Fibroblast of lung (primary cell): ENCODE measurements at regions not wholly inside any gene's neighbourhood (a gene's known extent, or its start where the extent isn't known, plus 50 kb on each side); places are given as distances from the start of the nearest gene placed in this dataset.

Experiments used
- DNase-seq, 2 donors: peaks; one replicate each; pipeline versions ENCODE4 v3.0.0 to v3.0.0-alpha.2; 2010; ENCODE audit warnings: low read depth in 2 of 2
- H2AFZ ChIP-seq: 2 replicates; pipeline ENCODE4 v1.5.1; 2012; ENCODE audit warnings: low read length, control low read depth, inconsistent platforms
- H3K27ac ChIP-seq: 2 replicates; pipeline ENCODE4 v1.5.1; 2011; ENCODE audit warnings: low read length, control low read depth; ENCODE audit not compliant: insufficient read depth
- H3K27me3 ChIP-seq: 2 replicates; pipeline ENCODE4 v1.5.1; 2011; ENCODE audit warnings: mild to moderate bottlenecking, low read length; ENCODE audit not compliant: control insufficient read depth, insufficient read depth
- H3K36me3 ChIP-seq: 2 replicates; pipeline ENCODE4 v1.5.1; 2011; ENCODE audit warnings: low read length; ENCODE audit not compliant: control insufficient read depth, insufficient read depth
- H3K4me1 ChIP-seq: 2 replicates; pipeline ENCODE4 v1.5.1; 2011; ENCODE audit warnings: low read length; ENCODE audit not compliant: control insufficient read depth, insufficient read depth; ENCODE audit errors: extremely low read depth
- H3K4me2 ChIP-seq: 2 replicates; pipeline ENCODE4 v1.5.1; 2011; ENCODE audit warnings: low read length, control low read depth; ENCODE audit not compliant: insufficient read depth; ENCODE audit errors: extremely low read depth
- H3K4me3 ChIP-seq, 4 experiments: fragments of 200-600 bp in 1 of 4; sonication (generic) in 1 of 4; replicated peaks in 1 of 4; 2 replicates each; pipeline ENCODE4 v1.5.1; 2011 to 2016; ENCODE audit warnings: low read length in 4 of 4, low read depth in 3 of 4, mild to moderate bottlenecking in 3 of 4, control low read depth in 2 of 4, inconsistent platforms in 1 of 4, mixed read lengths in 1 of 4; ENCODE audit not compliant: insufficient read depth in 1 of 4; ENCODE audit errors: control extremely low read depth in 1 of 4
- H3K79me2 ChIP-seq: 2 replicates; pipeline ENCODE4 v1.5.1; 2012; ENCODE audit warnings: mild to moderate bottlenecking, low read length, inconsistent platforms; ENCODE audit not compliant: control insufficient read depth, insufficient read depth
- H3K9ac ChIP-seq: 2 replicates; pipeline ENCODE4 v1.5.1; 2011; ENCODE audit warnings: mild to moderate bottlenecking, low read length, control low read depth; ENCODE audit not compliant: insufficient read depth
- H3K9me3 ChIP-seq: 2 replicates; pipeline ENCODE4 v1.5.1; 2012; ENCODE audit warnings: low read depth, low read length; ENCODE audit not compliant: control insufficient read depth, insufficient read depth
- H4K20me1 ChIP-seq: 2 replicates; pipeline ENCODE4 v1.5.1; 2011; ENCODE audit warnings: low read length; ENCODE audit not compliant: control insufficient read depth, insufficient read depth; ENCODE audit errors: extremely low read depth
- CTCF ChIP-seq, 2 donors: IDR thresholded peaks in 1 of 2; conservative IDR thresholded peaks in 1 of 2; 1 replicate in 1 of 2; 2 replicates in 1 of 2; pipeline ENCODE4 v1.5.1; 2011 to 2012; ENCODE audit warnings: low read length in 2 of 2, control low read depth in 1 of 2, inconsistent platforms in 1 of 2, low read depth in 1 of 2, mild to moderate bottlenecking in 1 of 2
- EZH2 ChIP-seq: IDR thresholded peaks from 2 replicates; pipeline ENCODE4 v1.5.1; 2012; ENCODE audit warnings: low read length, control low read depth, mild to moderate bottlenecking; ENCODE audit errors: missing control alignments

- H3K9me3 ChIP-seq = no peaks in the 10 kb centered on the region
- no peaks in the 10 kb centered on the region for H3K36me3 ChIP-seq
- H3K79me2 ChIP-seq = no peaks in the 10 kb centered on the region
- H3K9ac ChIP-seq = no peak overlapping the region
- H2AFZ ChIP-seq = no peak overlapping the region
- H3K27ac ChIP-seq = no peak overlapping the region
- H4K20me1 ChIP-seq = no peaks in the 10 kb centered on the region
- no peak overlapping the region for H3K4me3 ChIP-seq
- no peaks in the 10 kb centered on the region for H3K4me1 ChIP-seq
- no peak overlapping the region for H3K4me2 ChIP-seq
- TF ChIP-seq CTCF (conservative IDR thresholded peaks at IDR 0.05 in 1 of 2, IDR thresholded peaks at IDR 0.05 in 1 of 2; ENCODE audit: low read depth in 1 of 2, low read length in 2 of 2) = no peak
- no peak for TF ChIP-seq EZH2
- peak in 1 of 2 donors; percentile 42 for DNase-seq
- no peaks in the 10 kb centered on the region for H3K27me3 ChIP-seq
These were observed 378.7 kb downstream of the RBM43 start for GRCh38 chr2:150882751-150883612.

- H4K20me1 ChIP-seq = no peaks in the 10 kb centered on the region
- H3K4me1 ChIP-seq = no peaks in the 10 kb centered on the region
- no peaks in the 10 kb centered on the region for H3K9me3 ChIP-seq
- H3K4me2 ChIP-seq = no peak overlapping the region
- no peak overlapping the region for H3K27ac ChIP-seq
- H3K27me3 ChIP-seq = no peaks in the 10 kb centered on the region
- H3K4me3 ChIP-seq = no peak overlapping the region
- no peaks in the 10 kb centered on the region for H3K36me3 ChIP-seq
- H3K79me2 ChIP-seq = no peaks in the 10 kb centered on the region
- TF ChIP-seq EZH2 (no peak), CTCF (conservative IDR thresholded peaks at IDR 0.05 in 1 of 2, IDR thresholded peaks at IDR 0.05 in 1 of 2; ENCODE audit: low read depth in 1 of 2, low read length in 2 of 2) (no peak)
- no peak overlapping the region for H2AFZ ChIP-seq
- H3K9ac ChIP-seq = no peak overlapping the region
- no peak for DNase-seq
These were observed 380.7 kb downstream of the RBM43 start for GRCh38 chr2:150880986-150881385.

DNA sequence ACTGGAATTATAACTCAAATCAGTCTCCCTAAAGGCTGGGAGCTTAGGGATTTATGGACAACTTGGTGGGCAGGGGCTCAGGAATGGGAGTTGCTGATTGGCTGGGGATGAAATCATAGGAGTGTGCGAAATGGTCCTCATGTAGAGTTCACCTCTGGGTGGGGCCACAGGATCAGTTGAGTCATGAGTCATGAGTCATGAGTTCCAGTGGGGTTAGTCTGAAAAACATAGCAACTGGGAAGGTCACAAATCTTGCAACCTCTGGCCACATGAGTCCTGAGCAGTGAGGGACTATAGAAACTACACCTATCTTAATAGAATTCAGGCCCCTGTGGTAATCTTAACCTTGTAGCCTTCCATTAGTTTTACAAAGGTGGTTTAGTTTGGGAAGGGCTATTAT is 383.3 kb downstream of the RBM43 start:
- no peaks in the 10 kb centered on the region for H3K36me3 ChIP-seq
- no peaks in the 10 kb centered on the region for H3K79me2 ChIP-seq
- H3K4me3 ChIP-seq = no peak overlapping the region
- H3K4me2 ChIP-seq = no peak overlapping the region
- TF ChIP-seq CTCF (conservative IDR thresholded peaks at IDR 0.05 in 1 of 2, IDR thresholded peaks at IDR 0.05 in 1 of 2; ENCODE audit: low read depth in 1 of 2, low read length in 2 of 2) (no peak), EZH2 (no peak)
- H4K20me1 ChIP-seq = no peaks in the 10 kb centered on the region
- DNase-seq = peak; percentile 47 to 54
- H3K4me1 ChIP-seq = no peaks in the 10 kb centered on the region
- no peak overlapping the region for H3K27ac ChIP-seq
- no peaks in the 10 kb centered on the region for H3K27me3 ChIP-seq
- no peak overlapping the region for H2AFZ ChIP-seq
- no peaks in the 10 kb centered on the region for H3K9me3 ChIP-seq
- no peak overlapping the region for H3K9ac ChIP-seq
